Fibroblast of villous mesenchyme (primary cell): ENCODE measurements at regions not wholly inside any gene's neighbourhood (a gene's known extent, or its start where the extent isn't known, plus 50 kb on each side); places are given as distances from the start of the nearest gene placed in this dataset.

Source experiments
- DNase-seq: peaks from one replicate; pipeline ENCODE4 v3.0.0-alpha.2; 2010; ENCODE audit warnings: low read depth
- H3K4me3 ChIP-seq: 2 replicates; pipeline ENCODE4 v1.5.1; 2011; ENCODE audit warnings: low read depth, mild to moderate bottlenecking, low read length
- CTCF ChIP-seq: IDR thresholded peaks from 2 replicates; pipeline ENCODE4 v1.5.1; 2012; ENCODE audit warnings: low read depth, mild to moderate bottlenecking, low read length; ENCODE audit not compliant: insufficient read depth

DNA sequence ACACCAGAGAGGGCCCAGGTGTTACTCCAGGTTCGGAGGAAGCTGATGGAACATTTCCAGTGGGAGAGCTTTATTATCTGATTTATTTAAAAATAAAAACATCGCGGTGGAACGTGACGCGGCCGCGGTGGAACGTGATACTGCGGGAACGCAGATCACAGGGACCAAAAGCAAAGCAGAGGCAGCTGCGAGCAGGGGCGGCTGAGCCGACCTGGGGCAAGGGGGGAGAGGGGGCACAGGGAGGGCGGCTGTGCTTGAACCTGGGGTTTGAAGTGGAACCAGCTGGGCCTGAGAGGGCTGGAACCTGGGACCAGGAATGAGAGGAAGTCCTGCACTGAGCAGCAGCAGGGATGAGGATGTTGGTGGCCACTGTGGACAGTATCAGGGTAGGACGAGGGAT, 583.5 kb upstream of the SALL3 start:
- TF ChIP-seq CTCF: no peak
- H3K4me3 ChIP-seq: no peak overlapping the region
- no peak for DNase-seq

GRCh38 chr18:78396756-78397155, 582.9 kb upstream of the SALL3 start:
- no peak for TF ChIP-seq CTCF
- H3K4me3 ChIP-seq: no peak overlapping the region
- no peak for DNase-seq

DNA sequence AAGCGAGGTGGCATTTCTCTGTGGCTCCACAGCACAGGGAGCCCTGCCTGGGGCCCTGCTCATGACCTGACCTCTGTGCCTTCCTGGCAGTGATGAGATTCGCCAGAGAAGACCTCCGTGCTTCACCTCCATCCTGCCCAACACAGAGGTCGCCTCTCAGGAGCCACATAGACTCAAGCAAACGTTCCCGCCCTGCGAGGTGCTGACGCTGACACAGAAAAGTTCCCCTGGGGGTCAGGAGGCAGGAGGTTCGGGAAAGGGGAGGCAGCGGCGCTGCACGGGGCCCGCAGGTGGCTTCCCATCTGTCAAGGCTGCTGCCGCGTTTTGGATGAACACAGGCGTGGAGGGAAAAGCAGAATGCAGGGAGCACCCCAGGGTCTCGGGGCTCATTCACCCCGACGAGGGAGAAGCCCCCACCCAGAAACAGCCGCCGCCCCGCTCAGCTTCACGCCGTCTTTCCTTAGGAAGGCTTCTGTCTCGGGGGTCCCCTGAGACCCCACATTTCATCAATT, 579.6 kb upstream of the SALL3 start:
- no peak for TF ChIP-seq CTCF
- no peak overlapping the region for H3K4me3 ChIP-seq
- DNase-seq: no peak

DNA sequence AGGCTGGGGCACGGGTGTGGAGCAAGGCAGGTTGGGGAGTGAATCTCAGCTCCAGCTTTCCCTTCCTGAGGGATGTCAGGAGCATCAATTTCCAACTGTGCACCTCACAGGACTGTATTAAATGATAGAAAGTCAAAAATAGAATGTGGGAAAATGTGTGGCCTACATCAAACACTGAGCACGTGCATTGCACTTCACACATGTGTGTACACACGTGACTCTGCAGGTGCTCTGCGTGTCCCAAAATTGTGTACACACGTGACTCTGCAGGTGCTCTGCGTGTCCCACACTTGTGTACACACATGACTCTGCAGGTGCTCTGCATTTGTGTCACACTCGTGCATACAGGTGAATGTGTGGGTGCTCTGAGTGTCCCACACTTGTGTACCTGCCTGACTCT, 577.2 kb upstream of the SALL3 start:
- TF ChIP-seq CTCF: no peak
- no peak for DNase-seq
- H3K4me3 ChIP-seq: no peak overlapping the region

GRCh38 chr18:78402966-78403365, 576.7 kb upstream of the SALL3 start:
- no peak overlapping the region for H3K4me3 ChIP-seq
- no peak for DNase-seq
- no peak for TF ChIP-seq CTCF

GRCh38 chr18:78403371-78403770, 576.2 kb upstream of the SALL3 start:
- H3K4me3 ChIP-seq: no peak overlapping the region
- TF ChIP-seq CTCF: no peak
- no peak for DNase-seq

- no peak for TF ChIP-seq CTCF
- DNase-seq: no peak
- H3K4me3 ChIP-seq: no peak overlapping the region
Observed at GRCh38 chr18:78405763-78406162, 573.9 kb upstream of the SALL3 start.
